ENCODE measurements at regions not wholly inside any gene's neighbourhood (a gene's known extent, or its start where the extent isn't known, plus 50 kb on each side); places are given as distances from the start of the nearest gene placed in this dataset.

- TF ChIP-seq EZH2 (IDR thresholded peaks at IDR 0.05; ENCODE audit: borderline replicate concordance, insufficient read depth, low read length, poor library complexity, severe bottlenecking) (no peak), POLR2AphosphoS5 (IDR thresholded peaks at IDR 0.05) (no peak)
These were observed 187.2 kb downstream of the PPP1R3A start for GRCh38 chr7:113731571-113731970.
